H9 (cell line): ENCODE measurements at regions not wholly inside any gene's neighbourhood (a gene's known extent, or its start where the extent isn't known, plus 50 kb on each side); places are given as distances from the start of the nearest gene placed in this dataset.

ENCODE experiments used
- DNase-seq: peaks from one replicate; pipeline ENCODE4 v3.0.0-alpha.2; 2017
- H2AFZ ChIP-seq: one replicate; pipeline ENCODE4 v1.6.1; 2013; ENCODE audit warnings: mild to moderate bottlenecking, low read length, control low read depth, moderate library complexity
- H2AK5ac ChIP-seq: 2 replicates; pipeline ENCODE4 v1.6.1; 2013; ENCODE audit warnings: low read length, control low read depth, mixed read lengths; ENCODE audit not compliant: insufficient read length
- H2BK120ac ChIP-seq: one replicate; pipeline ENCODE4 v1.6.1; 2013; ENCODE audit warnings: low read depth, mild to moderate bottlenecking, low read length, control low read depth, inconsistent platforms; ENCODE audit not compliant: poor library complexity, severe bottlenecking
- H2BK12ac ChIP-seq: 2 replicates; pipeline ENCODE4 v1.6.1; 2013; ENCODE audit warnings: low read length, control low read depth, mixed read lengths, low read depth; ENCODE audit not compliant: insufficient read length
- H2BK15ac ChIP-seq: 2 replicates; pipeline ENCODE4 v1.6.1; 2013; ENCODE audit warnings: low read depth, low read length, control low read depth
- H2BK20ac ChIP-seq: one replicate; pipeline ENCODE4 v1.6.1; 2013; ENCODE audit warnings: low read depth, mild to moderate bottlenecking, low read length, control low read depth, inconsistent platforms; ENCODE audit not compliant: poor library complexity, severe bottlenecking
- H2BK5ac ChIP-seq: 2 replicates; pipeline ENCODE4 v1.6.1; 2013; ENCODE audit warnings: low read length, control low read depth, mixed read lengths; ENCODE audit not compliant: insufficient read length
- H3K14ac ChIP-seq: 2 replicates; pipeline ENCODE4 v1.6.1; 2013; ENCODE audit warnings: low read length, control low read depth; ENCODE audit not compliant: insufficient read depth
- H3K18ac ChIP-seq: 2 replicates; pipeline ENCODE4 v1.6.1; 2013; ENCODE audit warnings: low read depth, mild to moderate bottlenecking, mixed read lengths, low read length, control low read depth; ENCODE audit not compliant: insufficient read length
- H3K23ac ChIP-seq: 2 replicates; pipeline ENCODE4 v1.6.1; 2013; ENCODE audit warnings: low read length, control low read depth, mixed read lengths, low read depth; ENCODE audit not compliant: insufficient read length
- H3K23me2 ChIP-seq: 2 replicates; pipeline ENCODE4 v1.6.1; 2013; ENCODE audit warnings: low read depth, mild to moderate bottlenecking, mixed read lengths, low read length, control low read depth; ENCODE audit not compliant: insufficient read length, poor library complexity, severe bottlenecking
- H3K27ac ChIP-seq: 2 replicates; pipeline ENCODE4 v1.5.1; 2013; ENCODE audit warnings: low read length, control low read depth, mixed read lengths, low read depth; ENCODE audit not compliant: insufficient read length
- H3K27me3 ChIP-seq: 2 replicates; pipeline ENCODE4 v1.6.1; 2013; ENCODE audit warnings: low read length, control low read depth, inconsistent platforms; ENCODE audit not compliant: insufficient read depth
- H3K4ac ChIP-seq: 2 replicates; pipeline ENCODE4 v1.6.1; 2013; ENCODE audit warnings: low read depth, mild to moderate bottlenecking, control low read depth, inconsistent platforms, low read length, moderate library complexity
- H3K4me1 ChIP-seq: 2 replicates; pipeline ENCODE4 v1.6.1; 2013; ENCODE audit warnings: low read length, control low read depth, inconsistent platforms; ENCODE audit not compliant: insufficient read depth
- H3K4me2 ChIP-seq: 2 replicates; pipeline ENCODE4 v1.6.1; 2013; ENCODE audit warnings: low read length, control low read depth, mixed read lengths; ENCODE audit not compliant: insufficient read length, insufficient read depth
- H3K56ac ChIP-seq: 2 replicates; pipeline ENCODE4 v1.6.1; 2013; ENCODE audit warnings: low read depth, mild to moderate bottlenecking, mixed read lengths, low read length, control low read depth; ENCODE audit not compliant: insufficient read length
- H3K79me1 ChIP-seq: 2 replicates; pipeline ENCODE4 v1.6.1; 2013; ENCODE audit warnings: low read depth, mild to moderate bottlenecking, moderate library complexity, low read length, control low read depth, inconsistent platforms; ENCODE audit not compliant: insufficient read depth, poor library complexity, severe bottlenecking
- H3K79me2 ChIP-seq: 2 replicates; pipeline ENCODE4 v1.6.1; 2013; ENCODE audit warnings: low read length, control low read depth, inconsistent platforms; ENCODE audit not compliant: insufficient read depth
- H3K9ac ChIP-seq: 2 replicates; pipeline ENCODE4 v1.6.1; 2013; ENCODE audit warnings: low read length, control low read depth, mixed read lengths; ENCODE audit not compliant: insufficient read length; ENCODE audit errors: extremely low read depth
- H3K9me3 ChIP-seq: one replicate; pipeline ENCODE4 v1.6.1; 2013; ENCODE audit warnings: low read depth, low read length, inconsistent platforms; ENCODE audit not compliant: control insufficient read depth
- H3T11ph ChIP-seq: one replicate; pipeline ENCODE4 v1.6.1; 2013; ENCODE audit warnings: mild to moderate bottlenecking, low read length, control low read depth, inconsistent platforms
- H4K20me1 ChIP-seq: one replicate; pipeline ENCODE4 v1.6.1; 2013; ENCODE audit not compliant: control insufficient read depth, insufficient read length, insufficient read depth
- H4K5ac ChIP-seq: 2 replicates; pipeline ENCODE4 v1.6.1; 2013; ENCODE audit warnings: low read depth, mild to moderate bottlenecking, mixed read lengths, low read length, control low read depth; ENCODE audit not compliant: insufficient read length
- H4K8ac ChIP-seq: replicated peaks from 2 replicates; pipeline ENCODE4 v1.6.1; 2013; ENCODE audit warnings: low read length, control low read depth, mixed read lengths, low read depth; ENCODE audit not compliant: insufficient read length
- H4K91ac ChIP-seq: 2 replicates; pipeline ENCODE4 v1.6.1; 2013; ENCODE audit warnings: low read depth, mild to moderate bottlenecking, moderate library complexity, mixed read lengths, low read length, control low read depth; ENCODE audit not compliant: insufficient read length
- H3K27ac Mint-ChIP-seq, 3 experiments: 2 replicates in 2 of 3; 3 replicates in 1 of 3; pipeline ENCODE4 v1.8.0; 2020 to 2021; ENCODE audit warnings: mixed read lengths in 3 of 3, mild to moderate bottlenecking in 1 of 3, moderate library complexity in 1 of 3
- H3K27me3 Mint-ChIP-seq: 2 replicates; pipeline ENCODE4 v1.8.0; 2021; ENCODE audit warnings: low read depth, mild to moderate bottlenecking, moderate library complexity, mixed read lengths
- H3K36me3 Mint-ChIP-seq, 3 experiments: 2 replicates in 2 of 3; 3 replicates in 1 of 3; pipeline ENCODE4 v1.8.0; 2020 to 2021; ENCODE audit warnings: low read depth in 3 of 3, mixed read lengths in 3 of 3; ENCODE audit not compliant: insufficient read depth in 1 of 3
- H3K4me1 Mint-ChIP-seq, 2 experiments: 2 replicates each; pipeline ENCODE4 v1.8.0; 2020; ENCODE audit warnings: mixed read lengths in 2 of 2
- H3K4me3 Mint-ChIP-seq, 2 experiments: 2 replicates in 1 of 2; 3 replicates in 1 of 2; pipeline ENCODE4 v1.8.0; 2020 to 2021; ENCODE audit warnings: mild to moderate bottlenecking in 2 of 2, mixed read lengths in 2 of 2, moderate library complexity in 1 of 2
- H3K9me3 Mint-ChIP-seq, 2 experiments: 2 replicates in 1 of 2; 3 replicates in 1 of 2; pipeline ENCODE4 v1.8.0; 2020; ENCODE audit warnings: mild to moderate bottlenecking in 2 of 2, mixed read lengths in 2 of 2, moderate library complexity in 1 of 2
- WGBS: extraction: QIAGEN DNeasy Blood & Tissue Kit; methylation state at CpG from one replicate; pipeline ENCODE4 v1.1.7; 2013; ENCODE audit warnings: missing lambda C conversion rate, low lambda C conversion rate, mixed read lengths; ENCODE audit not compliant: insufficient read length; ENCODE audit errors: extremely low coverage; 5-methylcytosine and 5-hydroxymethylcytosine counted together
- TF ChIP-seq, protein P1 (sequence below): fragments of 200-600 bp; sonication (generic); conservative IDR thresholded peaks from 3 replicates; pipeline ENCODE4 v1.8.0; 2021; ENCODE audit warnings: antibody characterized with exemption, mild to moderate bottlenecking

DNA sequence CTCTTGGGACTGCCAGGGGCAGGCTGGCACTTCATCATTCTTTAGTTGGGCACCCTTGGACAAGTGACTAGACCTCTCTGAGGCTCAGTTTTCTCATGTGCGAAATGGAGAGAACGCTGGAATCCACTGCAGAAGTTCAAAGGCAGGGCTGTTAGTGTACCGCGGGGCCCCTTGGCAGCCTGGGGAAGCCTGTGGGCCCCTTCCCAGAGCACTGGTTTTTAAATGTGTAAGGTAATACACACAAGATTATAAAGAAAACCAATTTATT lies 209.5 kb upstream of the MVB12B start:
- H3K9me3 Mint-ChIP-seq = no peaks in the 10 kb centered on the region
- H3K4me1 Mint-ChIP-seq = no peaks in the 10 kb centered on the region
- H2BK15ac ChIP-seq = no peak overlapping the region
- H4K8ac ChIP-seq = no peak overlapping the region
- H4K5ac ChIP-seq = no peak overlapping the region
- H3K18ac ChIP-seq = no peak overlapping the region
- H2AFZ ChIP-seq = no peak overlapping the region
- H3K9me3 ChIP-seq = no peaks in the 10 kb centered on the region
- DNase-seq = peak; percentile 26
- no peak overlapping the region for H3K56ac ChIP-seq
- no peak overlapping the region for H2BK5ac ChIP-seq
- TF ChIP-seq, protein P1, sequence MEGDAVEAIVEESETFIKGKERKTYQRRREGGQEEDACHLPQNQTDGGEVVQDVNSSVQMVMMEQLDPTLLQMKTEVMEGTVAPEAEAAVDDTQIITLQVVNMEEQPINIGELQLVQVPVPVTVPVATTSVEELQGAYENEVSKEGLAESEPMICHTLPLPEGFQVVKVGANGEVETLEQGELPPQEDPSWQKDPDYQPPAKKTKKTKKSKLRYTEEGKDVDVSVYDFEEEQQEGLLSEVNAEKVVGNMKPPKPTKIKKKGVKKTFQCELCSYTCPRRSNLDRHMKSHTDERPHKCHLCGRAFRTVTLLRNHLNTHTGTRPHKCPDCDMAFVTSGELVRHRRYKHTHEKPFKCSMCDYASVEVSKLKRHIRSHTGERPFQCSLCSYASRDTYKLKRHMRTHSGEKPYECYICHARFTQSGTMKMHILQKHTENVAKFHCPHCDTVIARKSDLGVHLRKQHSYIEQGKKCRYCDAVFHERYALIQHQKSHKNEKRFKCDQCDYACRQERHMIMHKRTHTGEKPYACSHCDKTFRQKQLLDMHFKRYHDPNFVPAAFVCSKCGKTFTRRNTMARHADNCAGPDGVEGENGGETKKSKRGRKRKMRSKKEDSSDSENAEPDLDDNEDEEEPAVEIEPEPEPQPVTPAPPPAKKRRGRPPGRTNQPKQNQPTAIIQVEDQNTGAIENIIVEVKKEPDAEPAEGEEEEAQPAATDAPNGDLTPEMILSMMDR = no peak
- H2BK12ac ChIP-seq = no peak overlapping the region
- no peak overlapping the region for H3T11ph ChIP-seq
- H3K27me3 Mint-ChIP-seq = peaks cover 6% of the 10 kb centered on the region
- no peak overlapping the region for H2BK20ac ChIP-seq
- H3K27ac ChIP-seq = no peak overlapping the region
- H3K9ac ChIP-seq = no peak overlapping the region
- H3K27ac Mint-ChIP-seq = no peak overlapping the region
- no peak overlapping the region for H3K14ac ChIP-seq
- no peaks in the 10 kb centered on the region for H3K4me1 ChIP-seq
- H3K36me3 Mint-ChIP-seq = no peaks in the 10 kb centered on the region
- no peak overlapping the region for H3K4ac ChIP-seq
- no peak overlapping the region for H3K4me3 Mint-ChIP-seq
- H2BK120ac ChIP-seq = no peak overlapping the region
- H3K79me1 ChIP-seq = no peaks in the 10 kb centered on the region
- WGBS = no CpG with 5 or more reads among the region's 4 CpGs
- no peak overlapping the region for H2AK5ac ChIP-seq
- H3K23me2 ChIP-seq = peaks cover 3% of the 10 kb centered on the region
- H4K91ac ChIP-seq = no peak overlapping the region
- H3K79me2 ChIP-seq = no peaks in the 10 kb centered on the region
- H3K27me3 ChIP-seq = no peaks in the 10 kb centered on the region
- no peak overlapping the region for H3K23ac ChIP-seq
- no peak overlapping the region for H3K4me2 ChIP-seq
- no peaks in the 10 kb centered on the region for H4K20me1 ChIP-seq
